ENCODE measurements at regions not wholly inside any gene's neighbourhood (a gene's known extent, or its start where the extent isn't known, plus 50 kb on each side); places are given as distances from the start of the nearest gene placed in this dataset.

DNA sequence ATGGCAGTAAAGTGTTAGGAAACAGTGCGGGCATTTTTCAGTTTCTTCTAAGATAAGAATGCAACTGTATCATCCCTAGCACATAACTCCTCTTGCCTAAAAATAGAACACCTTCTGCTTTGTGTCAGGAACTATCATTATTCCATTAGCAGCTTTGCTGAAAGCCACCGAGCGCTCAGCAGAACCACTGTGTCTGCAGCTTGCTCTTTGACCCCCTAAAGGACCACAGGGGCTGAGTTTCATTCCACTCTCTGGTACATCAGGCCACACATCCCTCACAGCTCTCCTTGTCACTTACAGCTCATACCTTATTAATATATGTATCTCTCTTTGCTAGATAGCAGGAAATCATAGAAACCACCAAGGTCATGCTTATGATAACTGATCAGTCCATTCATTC is 360.2 kb downstream of the KCNA4 start:
- TF ChIP-seq, protein P1, sequence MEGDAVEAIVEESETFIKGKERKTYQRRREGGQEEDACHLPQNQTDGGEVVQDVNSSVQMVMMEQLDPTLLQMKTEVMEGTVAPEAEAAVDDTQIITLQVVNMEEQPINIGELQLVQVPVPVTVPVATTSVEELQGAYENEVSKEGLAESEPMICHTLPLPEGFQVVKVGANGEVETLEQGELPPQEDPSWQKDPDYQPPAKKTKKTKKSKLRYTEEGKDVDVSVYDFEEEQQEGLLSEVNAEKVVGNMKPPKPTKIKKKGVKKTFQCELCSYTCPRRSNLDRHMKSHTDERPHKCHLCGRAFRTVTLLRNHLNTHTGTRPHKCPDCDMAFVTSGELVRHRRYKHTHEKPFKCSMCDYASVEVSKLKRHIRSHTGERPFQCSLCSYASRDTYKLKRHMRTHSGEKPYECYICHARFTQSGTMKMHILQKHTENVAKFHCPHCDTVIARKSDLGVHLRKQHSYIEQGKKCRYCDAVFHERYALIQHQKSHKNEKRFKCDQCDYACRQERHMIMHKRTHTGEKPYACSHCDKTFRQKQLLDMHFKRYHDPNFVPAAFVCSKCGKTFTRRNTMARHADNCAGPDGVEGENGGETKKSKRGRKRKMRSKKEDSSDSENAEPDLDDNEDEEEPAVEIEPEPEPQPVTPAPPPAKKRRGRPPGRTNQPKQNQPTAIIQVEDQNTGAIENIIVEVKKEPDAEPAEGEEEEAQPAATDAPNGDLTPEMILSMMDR (conservative IDR thresholded peaks at IDR 0.05; ENCODE audit: low read depth, low read length) = no peak
- H3K4me3 ChIP-seq (ENCODE audit: low read depth, low read length) = no peak overlapping the region
- DNase-seq (ENCODE audit: low read depth) = no peak

DNA sequence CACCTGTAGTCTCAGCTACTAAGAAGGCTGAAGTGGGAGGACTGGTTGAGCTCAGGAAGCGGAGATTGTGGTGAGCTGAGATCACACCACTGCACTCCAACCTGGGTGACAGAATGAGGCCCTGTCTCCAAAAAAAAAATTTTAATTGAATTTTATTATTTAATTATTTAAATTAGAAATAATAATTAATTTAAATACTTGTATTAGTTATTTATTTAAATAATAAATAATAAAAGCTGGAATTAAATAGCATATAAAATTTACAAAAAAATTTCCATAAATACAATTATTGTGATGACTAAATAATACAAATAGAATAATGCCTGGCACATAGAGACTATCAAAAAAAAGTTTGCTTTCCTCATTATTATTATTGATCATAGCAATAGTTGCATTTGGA is 371.5 kb downstream of the KCNA4 start:
- TF ChIP-seq, protein P1 (conservative IDR thresholded peaks at IDR 0.05; ENCODE audit: low read depth, low read length) = no peak
- no peak for DNase-seq (ENCODE audit: low read depth)
- no peak overlapping the region for H3K4me3 ChIP-seq (ENCODE audit: low read depth, low read length)

GRCh38 chr11:29641201-29641600 is 375.6 kb downstream of the KCNA4 start:
- no peak overlapping the region for H3K4me3 ChIP-seq (ENCODE audit: low read depth, low read length)
- no peak for DNase-seq (ENCODE audit: low read depth)
- TF ChIP-seq, protein P1 (conservative IDR thresholded peaks at IDR 0.05; ENCODE audit: low read depth, low read length) = no peak

DNA sequence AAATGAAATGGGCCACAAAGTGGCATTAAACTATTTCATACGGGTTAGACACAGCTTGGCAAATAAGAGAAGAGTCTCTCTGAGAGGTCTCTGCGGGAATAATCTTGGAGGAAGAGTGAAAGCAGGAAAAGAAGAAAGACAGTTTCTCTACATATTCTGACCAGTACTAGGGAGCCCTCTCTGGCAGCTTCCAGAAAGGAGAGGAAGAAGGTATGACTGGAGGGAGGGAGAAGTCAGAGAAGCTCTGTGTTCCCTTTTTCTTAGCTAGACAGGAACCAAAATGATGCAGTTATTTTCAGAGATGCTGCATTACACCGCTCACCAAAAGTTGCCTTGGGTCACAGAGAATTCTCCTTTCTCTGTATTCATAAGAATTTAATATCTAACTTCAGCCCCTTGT is 382.1 kb downstream of the KCNA4 start:
- DNase-seq (ENCODE audit: low read depth) = no peak
- TF ChIP-seq, protein P1 (conservative IDR thresholded peaks at IDR 0.05; ENCODE audit: low read depth, low read length) = no peak
- H3K4me3 ChIP-seq (ENCODE audit: low read depth, low read length) = no peak overlapping the region

GRCh38 chr11:29634244-29634643 is 382.6 kb downstream of the KCNA4 start:
- H3K4me3 ChIP-seq (ENCODE audit: low read depth, low read length) = no peak overlapping the region
- TF ChIP-seq, protein P1 (conservative IDR thresholded peaks at IDR 0.05; ENCODE audit: low read depth, low read length) = peak; percentile 63
- no peak for DNase-seq (ENCODE audit: low read depth)

- TF ChIP-seq, protein P1 (conservative IDR thresholded peaks at IDR 0.05; ENCODE audit: low read depth, low read length) = no peak
- DNase-seq (ENCODE audit: low read depth) = peak; percentile 31
- no peak overlapping the region for H3K4me3 ChIP-seq (ENCODE audit: low read depth, low read length)
Measured at GRCh38 chr11:29629286-29629685, 387.5 kb downstream of the KCNA4 start.

GRCh38 chr11:29628609-29629008 is 388.2 kb downstream of the KCNA4 start:
- H3K4me3 ChIP-seq (ENCODE audit: low read depth, low read length) = no peak overlapping the region
- TF ChIP-seq, protein P1 (conservative IDR thresholded peaks at IDR 0.05; ENCODE audit: low read depth, low read length) = no peak
- no peak for DNase-seq (ENCODE audit: low read depth)

Measured in epithelial cell of proximal tubule (primary cell).